GM03348 (cell line): ENCODE measurements at regions not wholly inside any gene's neighbourhood (a gene's known extent, or its start where the extent isn't known, plus 50 kb on each side); places are given as distances from the start of the nearest gene placed in this dataset.

Source experiments
- DNase-seq: peaks from one replicate; pipeline ENCODE4 v3.0.0; 2012; ENCODE audit warnings: low spot score

GRCh38 chr18:25443776-25444175, 91.8 kb upstream of the ZNF521 start:
- no peak for DNase-seq

DNA sequence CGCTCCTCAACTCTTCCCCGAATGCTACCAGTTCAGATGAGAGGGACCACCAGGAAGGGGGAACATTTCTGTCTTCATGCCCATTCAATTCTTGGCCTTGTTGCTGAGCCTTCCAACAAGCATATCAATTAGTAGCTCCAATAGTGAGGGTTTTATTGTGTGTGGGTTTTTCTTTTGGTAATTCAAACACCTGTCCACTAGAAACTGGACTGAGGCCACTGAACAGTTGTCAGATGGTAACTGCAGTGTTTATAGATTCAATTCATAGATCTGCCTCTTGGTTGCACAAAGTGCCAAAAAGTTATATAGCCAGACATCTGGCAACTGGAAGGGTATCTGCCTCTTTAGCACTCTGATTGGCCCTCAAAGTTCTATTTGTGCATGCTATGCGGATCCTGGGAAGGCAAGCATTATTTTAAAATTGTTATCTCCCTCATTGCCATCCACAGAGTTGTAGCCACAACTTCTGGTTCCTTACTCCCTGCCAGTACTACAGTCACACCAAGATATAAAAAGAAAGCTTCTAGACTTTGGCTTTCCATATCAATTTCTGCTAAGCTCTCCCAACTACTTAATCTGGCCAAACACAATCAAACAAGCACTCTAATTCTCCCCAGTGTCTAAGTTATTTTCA, 83.3 kb upstream of the ZNF521 start:
- DNase-seq = no peak

GRCh38 chr18:25434745-25435144, 82.8 kb upstream of the ZNF521 start:
- DNase-seq = no peak

GRCh38 chr18:25433590-25433989, 81.6 kb upstream of the ZNF521 start:
- no peak for DNase-seq

DNA sequence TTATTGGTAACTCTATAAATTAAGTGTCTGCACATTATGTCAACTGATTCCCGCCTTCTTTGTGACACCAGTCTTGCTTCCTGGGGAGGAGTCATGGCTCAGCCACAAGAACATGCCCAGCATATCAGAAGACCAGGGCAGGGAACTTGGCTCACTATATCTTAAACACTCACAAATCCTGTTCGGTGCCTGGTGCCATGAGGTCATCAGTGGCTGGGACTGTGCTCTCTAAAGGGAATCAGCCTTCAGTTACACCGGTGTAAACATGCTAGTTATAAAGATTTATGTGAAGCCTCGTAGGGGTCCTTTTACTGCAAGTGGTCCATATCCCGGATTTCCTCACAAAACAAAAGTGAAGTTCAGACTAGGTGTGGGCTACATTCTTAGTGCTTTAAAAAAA, 73.1 kb upstream of the ZNF521 start:
- DNase-seq = no peak

- DNase-seq = no peak
Measured at GRCh38 chr18:25423760-25424159, 71.8 kb upstream of the ZNF521 start.

DNA sequence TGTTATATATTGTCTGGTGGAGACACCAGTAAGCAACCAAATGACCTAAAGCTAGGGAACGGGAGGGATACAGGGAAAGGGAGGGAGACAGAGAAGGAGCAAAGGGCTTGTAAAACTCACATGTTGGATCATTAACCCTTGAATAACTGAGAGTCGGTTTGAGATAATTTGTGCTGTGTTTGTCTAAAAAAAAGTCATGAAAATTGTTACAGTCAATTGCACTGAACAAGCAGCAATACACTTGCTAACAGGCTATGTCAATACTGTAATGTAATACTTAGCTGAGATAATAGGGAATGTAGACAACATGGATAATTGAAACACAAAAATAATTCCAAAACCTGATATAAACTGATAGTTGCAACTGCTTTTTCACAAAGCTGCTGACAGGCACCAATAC, 71.3 kb upstream of the ZNF521 start:
- DNase-seq = no peak

- DNase-seq = no peak
Measured at GRCh38 chr18:25422230-25422629, 70.3 kb upstream of the ZNF521 start.

GRCh38 chr18:25420077-25420825, 68.3 kb upstream of the ZNF521 start:
- DNase-seq = no peak

DNA sequence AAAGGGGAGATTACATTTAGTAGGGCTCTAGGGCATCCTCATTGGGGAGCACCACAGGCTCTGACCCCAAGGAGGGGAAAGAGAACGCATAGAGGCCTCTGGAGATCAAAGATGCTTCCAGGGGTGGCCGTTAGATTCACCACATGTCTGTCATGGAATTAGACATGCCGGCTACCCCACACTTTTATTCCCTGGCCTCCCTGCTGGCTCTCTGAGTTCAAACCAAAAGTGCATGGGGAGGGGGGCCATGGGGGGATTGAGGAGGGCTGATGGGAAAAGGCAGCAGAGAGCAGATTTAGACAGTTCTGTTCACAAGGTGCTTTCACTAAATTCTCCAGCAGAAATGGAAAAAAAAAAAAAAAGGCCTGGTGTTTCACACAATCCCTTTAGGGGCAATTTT, 64.4 kb upstream of the ZNF521 start:
- no peak for DNase-seq

- no peak for DNase-seq
Measured at GRCh38 chr18:25409971-25410370, 58.0 kb upstream of the ZNF521 start.

DNA sequence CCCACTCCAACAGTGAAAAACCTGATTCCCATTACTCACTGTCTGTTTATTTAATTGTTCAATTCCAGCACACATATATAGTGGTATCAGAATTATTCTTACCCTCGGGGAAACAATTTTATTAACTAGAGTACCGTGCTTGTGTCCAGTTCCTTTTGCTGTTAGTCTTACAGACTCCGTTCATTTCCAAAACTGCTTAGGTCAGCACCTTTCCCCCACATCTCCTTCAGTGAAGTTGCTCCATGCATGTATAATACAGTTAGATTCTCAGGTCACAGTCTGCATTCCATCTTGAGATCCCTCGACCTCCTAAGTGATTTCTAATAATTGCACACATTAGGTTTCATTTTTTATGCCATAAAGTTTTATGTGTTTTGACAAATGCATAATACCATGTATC, 56.3 kb upstream of the ZNF521 start:
- DNase-seq = no peak
